Fibroblast of lung (primary cell): ENCODE measurements at regions not wholly inside any gene's neighbourhood (a gene's known extent, or its start where the extent isn't known, plus 50 kb on each side); places are given as distances from the start of the nearest gene placed in this dataset.
"Not testable (repeated sequence)": the region's sequence is repeated elsewhere in the genome, so short reads cannot be mapped to it uniquely, and the experiment has no call there.

ENCODE experiments used
- DNase-seq, 2 donors: peaks; one replicate each; pipeline versions ENCODE4 v3.0.0 to v3.0.0-alpha.2; 2010; ENCODE audit warnings: low read depth in 2 of 2
- H2AFZ ChIP-seq: 2 replicates; pipeline ENCODE4 v1.5.1; 2012; ENCODE audit warnings: low read length, control low read depth, inconsistent platforms
- H3K27ac ChIP-seq: 2 replicates; pipeline ENCODE4 v1.5.1; 2011; ENCODE audit warnings: low read length, control low read depth; ENCODE audit not compliant: insufficient read depth
- H3K27me3 ChIP-seq: 2 replicates; pipeline ENCODE4 v1.5.1; 2011; ENCODE audit warnings: mild to moderate bottlenecking, low read length; ENCODE audit not compliant: control insufficient read depth, insufficient read depth
- H3K36me3 ChIP-seq: 2 replicates; pipeline ENCODE4 v1.5.1; 2011; ENCODE audit warnings: low read length; ENCODE audit not compliant: control insufficient read depth, insufficient read depth
- H3K4me1 ChIP-seq: 2 replicates; pipeline ENCODE4 v1.5.1; 2011; ENCODE audit warnings: low read length; ENCODE audit not compliant: control insufficient read depth, insufficient read depth; ENCODE audit errors: extremely low read depth
- H3K4me2 ChIP-seq: 2 replicates; pipeline ENCODE4 v1.5.1; 2011; ENCODE audit warnings: low read length, control low read depth; ENCODE audit not compliant: insufficient read depth; ENCODE audit errors: extremely low read depth
- H3K4me3 ChIP-seq, 4 experiments: fragments of 200-600 bp in 1 of 4; sonication (generic) in 1 of 4; replicated peaks in 1 of 4; 2 replicates each; pipeline ENCODE4 v1.5.1; 2011 to 2016; ENCODE audit warnings: low read length in 4 of 4, low read depth in 3 of 4, mild to moderate bottlenecking in 3 of 4, control low read depth in 2 of 4, inconsistent platforms in 1 of 4, mixed read lengths in 1 of 4; ENCODE audit not compliant: insufficient read depth in 1 of 4; ENCODE audit errors: control extremely low read depth in 1 of 4
- H3K79me2 ChIP-seq: 2 replicates; pipeline ENCODE4 v1.5.1; 2012; ENCODE audit warnings: mild to moderate bottlenecking, low read length, inconsistent platforms; ENCODE audit not compliant: control insufficient read depth, insufficient read depth
- H3K9ac ChIP-seq: 2 replicates; pipeline ENCODE4 v1.5.1; 2011; ENCODE audit warnings: mild to moderate bottlenecking, low read length, control low read depth; ENCODE audit not compliant: insufficient read depth
- H3K9me3 ChIP-seq: 2 replicates; pipeline ENCODE4 v1.5.1; 2012; ENCODE audit warnings: low read depth, low read length; ENCODE audit not compliant: control insufficient read depth, insufficient read depth
- H4K20me1 ChIP-seq: 2 replicates; pipeline ENCODE4 v1.5.1; 2011; ENCODE audit warnings: low read length; ENCODE audit not compliant: control insufficient read depth, insufficient read depth; ENCODE audit errors: extremely low read depth
- EZH2 ChIP-seq: IDR thresholded peaks from 2 replicates; pipeline ENCODE4 v1.5.1; 2012; ENCODE audit warnings: low read length, control low read depth, mild to moderate bottlenecking; ENCODE audit errors: missing control alignments
- TF ChIP-seq, protein P1 (sequence below), 2 donors: IDR thresholded peaks in 1 of 2; conservative IDR thresholded peaks in 1 of 2; 1 replicate in 1 of 2; 2 replicates in 1 of 2; pipeline ENCODE4 v1.5.1; 2011 to 2012; ENCODE audit warnings: low read length in 2 of 2, control low read depth in 1 of 2, inconsistent platforms in 1 of 2, low read depth in 1 of 2, mild to moderate bottlenecking in 1 of 2

DNA sequence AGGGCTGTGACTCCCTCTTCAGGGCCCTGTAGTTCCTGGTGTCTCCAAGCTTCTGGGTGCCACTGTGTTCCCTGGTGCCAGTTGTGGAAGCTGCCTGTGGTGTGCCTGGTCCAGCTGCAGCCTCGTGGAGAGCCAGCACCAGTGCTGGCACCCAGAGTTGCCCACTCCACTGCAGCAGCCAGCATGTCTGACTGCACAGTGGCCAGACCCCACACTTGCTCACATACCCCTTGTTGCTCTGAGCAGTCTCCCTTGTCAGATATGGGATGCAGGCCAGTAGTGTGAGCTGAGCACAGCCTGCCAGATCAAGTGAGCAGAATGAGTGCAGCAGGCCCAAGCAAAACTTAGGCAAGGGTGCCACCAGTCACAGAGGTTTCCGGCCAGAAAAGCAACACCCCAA, 108.6 kb downstream of the ZMAT1 start:
- TF ChIP-seq, protein P1, sequence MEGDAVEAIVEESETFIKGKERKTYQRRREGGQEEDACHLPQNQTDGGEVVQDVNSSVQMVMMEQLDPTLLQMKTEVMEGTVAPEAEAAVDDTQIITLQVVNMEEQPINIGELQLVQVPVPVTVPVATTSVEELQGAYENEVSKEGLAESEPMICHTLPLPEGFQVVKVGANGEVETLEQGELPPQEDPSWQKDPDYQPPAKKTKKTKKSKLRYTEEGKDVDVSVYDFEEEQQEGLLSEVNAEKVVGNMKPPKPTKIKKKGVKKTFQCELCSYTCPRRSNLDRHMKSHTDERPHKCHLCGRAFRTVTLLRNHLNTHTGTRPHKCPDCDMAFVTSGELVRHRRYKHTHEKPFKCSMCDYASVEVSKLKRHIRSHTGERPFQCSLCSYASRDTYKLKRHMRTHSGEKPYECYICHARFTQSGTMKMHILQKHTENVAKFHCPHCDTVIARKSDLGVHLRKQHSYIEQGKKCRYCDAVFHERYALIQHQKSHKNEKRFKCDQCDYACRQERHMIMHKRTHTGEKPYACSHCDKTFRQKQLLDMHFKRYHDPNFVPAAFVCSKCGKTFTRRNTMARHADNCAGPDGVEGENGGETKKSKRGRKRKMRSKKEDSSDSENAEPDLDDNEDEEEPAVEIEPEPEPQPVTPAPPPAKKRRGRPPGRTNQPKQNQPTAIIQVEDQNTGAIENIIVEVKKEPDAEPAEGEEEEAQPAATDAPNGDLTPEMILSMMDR (conservative IDR thresholded peaks at IDR 0.05 in 1 of 2, IDR thresholded peaks at IDR 0.05 in 1 of 2; ENCODE audit: low read depth in 1 of 2, low read length in 2 of 2), result no peak
- TF ChIP-seq EZH2, result no peak
- H3K9ac ChIP-seq, result no peak overlapping the region
- H3K36me3 ChIP-seq, result no peaks in the 10 kb centered on the region
- no peaks in the 10 kb centered on the region for H3K9me3 ChIP-seq
- no peaks in the 10 kb centered on the region for H3K4me1 ChIP-seq
- H4K20me1 ChIP-seq, result no peaks in the 10 kb centered on the region
- no peak overlapping the region for H3K4me3 ChIP-seq
- H3K27ac ChIP-seq, result no peak overlapping the region
- DNase-seq, result no peak
- no peak overlapping the region for H2AFZ ChIP-seq
- no peaks in the 10 kb centered on the region for H3K79me2 ChIP-seq
- H3K4me2 ChIP-seq, result no peak overlapping the region
- no peaks in the 10 kb centered on the region for H3K27me3 ChIP-seq

DNA sequence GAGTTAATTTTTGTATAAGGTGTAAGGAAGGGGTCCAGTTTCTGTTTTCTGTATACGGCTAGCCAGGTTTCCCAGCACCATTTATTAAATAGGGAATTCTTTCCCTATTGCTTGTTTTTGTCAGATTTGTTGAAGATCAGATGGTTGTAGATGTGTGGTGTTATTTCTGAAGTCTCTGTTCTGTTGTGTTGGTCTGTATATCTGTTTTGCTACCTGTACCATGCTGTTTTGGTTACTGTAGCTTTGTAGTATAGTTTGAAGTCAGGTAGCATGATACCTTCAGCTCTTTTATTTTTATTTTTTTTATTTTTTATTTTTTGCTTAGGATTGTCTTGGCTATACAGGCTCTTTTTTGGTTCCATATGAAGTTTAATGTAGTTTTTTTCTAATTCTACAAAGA, 114.1 kb downstream of the ZMAT1 start:
- H3K36me3 ChIP-seq, H3K9me3 ChIP-seq, H4K20me1 ChIP-seq, H3K4me1 ChIP-seq, H3K4me2 ChIP-seq, H3K4me3 ChIP-seq, H3K9ac ChIP-seq, DNase-seq, H3K27me3 ChIP-seq, H3K27ac ChIP-seq, H2AFZ ChIP-seq, H3K79me2 ChIP-seq: not testable (repeated sequence)

DNA sequence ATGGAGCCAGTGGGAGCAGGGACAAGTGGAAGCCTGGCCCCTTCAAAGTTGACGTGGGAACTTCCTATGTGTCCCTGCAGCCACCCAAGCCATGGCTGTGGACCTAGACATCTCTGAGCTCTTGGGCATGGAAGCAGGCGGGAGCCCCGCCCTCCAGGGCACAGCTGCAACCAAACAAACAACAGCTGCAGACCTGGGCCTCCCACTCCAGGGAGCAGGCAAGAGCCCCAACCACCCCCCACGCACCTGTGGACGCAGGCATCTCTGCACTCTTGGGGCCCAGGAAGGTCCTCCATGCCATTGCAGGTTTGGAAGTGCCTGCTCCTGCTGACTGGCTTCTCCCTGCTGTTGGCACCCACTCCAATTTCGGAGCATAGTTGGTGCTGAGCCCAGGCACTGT, 118.6 kb downstream of the ZMAT1 start:
- DNase-seq, result no peak
- Histone ChIP-seq H3K4me2 (no peak overlapping the region), H3K4me3 (no peak overlapping the region), H3K27ac (no peak overlapping the region), H3K4me1 (no peaks in the 10 kb centered on the region), H3K9ac (no peak overlapping the region), H3K36me3 (no peaks in the 10 kb centered on the region), H3K79me2 (no peaks in the 10 kb centered on the region), H3K9me3 (no peaks in the 10 kb centered on the region), H3K27me3 (no peaks in the 10 kb centered on the region), H4K20me1 (no peaks in the 10 kb centered on the region), H2AFZ (no peak overlapping the region)
- TF ChIP-seq, protein P1 (conservative IDR thresholded peaks at IDR 0.05 in 1 of 2, IDR thresholded peaks at IDR 0.05 in 1 of 2; ENCODE audit: low read depth in 1 of 2, low read length in 2 of 2), result no peak
- TF ChIP-seq EZH2, result no peak

DNA sequence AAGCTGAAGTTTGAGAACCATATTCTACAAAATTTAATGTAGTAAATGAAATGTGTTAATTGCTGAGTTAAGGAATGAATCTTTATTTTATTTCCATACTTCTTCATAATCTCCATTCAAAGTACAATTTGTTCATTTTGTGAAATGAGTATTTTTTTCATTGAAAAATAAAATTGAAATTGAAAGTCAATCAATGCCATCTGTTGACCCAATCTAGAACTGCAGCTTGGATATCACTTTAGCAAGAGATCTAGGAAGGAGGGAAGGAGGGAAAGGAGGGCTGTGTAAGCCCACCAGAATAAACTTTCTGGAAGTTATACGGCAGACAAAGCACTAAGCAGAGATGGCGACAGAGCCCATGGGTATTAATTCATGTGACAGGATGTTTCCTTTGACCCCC, 128.4 kb downstream of the ZMAT1 start:
- Histone ChIP-seq H3K36me3 (no peaks in the 10 kb centered on the region), H3K27ac (no peak overlapping the region), H3K27me3 (no peaks in the 10 kb centered on the region), H3K4me1 (no peaks in the 10 kb centered on the region), H3K9me3 (no peaks in the 10 kb centered on the region), H4K20me1 (no peaks in the 10 kb centered on the region), H2AFZ (no peak overlapping the region), H3K79me2 (no peaks in the 10 kb centered on the region), H3K9ac (no peak overlapping the region), H3K4me3 (no peak overlapping the region), H3K4me2 (no peak overlapping the region)
- peak; percentile 4 to 25 for DNase-seq
- TF ChIP-seq, protein P1 (conservative IDR thresholded peaks at IDR 0.05 in 1 of 2, IDR thresholded peaks at IDR 0.05 in 1 of 2; ENCODE audit: low read depth in 1 of 2, low read length in 2 of 2), result peak; percentile 32 to 45
- no peak for TF ChIP-seq EZH2
